ENCODE measurements at regions not wholly inside any gene's neighbourhood (a gene's known extent, or its start where the extent isn't known, plus 50 kb on each side); places are given as distances from the start of the nearest gene placed in this dataset.

DNA sequence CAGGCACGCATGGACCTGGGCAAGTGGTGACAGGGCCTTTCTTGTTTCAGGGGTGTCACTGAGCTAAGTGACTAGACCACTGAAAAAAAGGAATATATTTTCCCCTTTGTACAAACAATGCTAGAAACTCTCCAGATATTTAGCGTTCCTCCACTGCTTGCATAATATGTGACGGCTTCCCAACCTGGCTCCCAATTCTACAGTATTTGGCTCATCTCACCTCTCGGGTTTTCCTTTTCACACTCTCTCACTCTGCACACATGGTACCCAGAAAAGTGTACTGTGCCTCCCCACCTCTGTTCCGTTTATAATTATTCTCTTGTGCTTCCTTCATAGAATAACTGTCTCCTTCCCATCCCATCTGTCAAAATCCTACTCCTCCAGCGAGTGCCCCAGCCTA lies 140.5 kb upstream of the KLHL25 start:
- DNase-seq (ENCODE audit: low spot score in 2 of 2) (no peak), FAIRE-seq (no peak)

DNA sequence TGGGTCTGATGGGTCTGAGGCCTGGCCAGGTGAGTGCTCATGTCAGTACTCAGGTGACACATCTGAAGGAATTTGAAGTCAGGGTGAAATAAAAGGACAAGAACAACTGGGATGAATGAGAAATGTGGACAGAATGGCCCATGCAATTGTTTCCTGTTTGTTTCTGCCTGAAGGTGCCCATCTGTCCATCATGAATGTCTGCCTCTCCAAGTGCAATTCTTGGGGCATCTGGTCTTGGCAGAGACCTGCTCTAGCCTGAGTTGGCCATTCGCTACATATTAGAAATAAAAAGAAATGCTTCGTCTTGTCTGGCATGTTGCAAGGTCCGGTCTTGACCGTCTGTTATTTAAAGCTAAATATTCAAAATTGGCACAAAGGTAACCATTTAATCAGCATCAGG lies 142.0 kb upstream of the AGBL1 start:
- no peak for DNase-seq (ENCODE audit: low spot score in 2 of 2)
- FAIRE-seq: no peak

DNA sequence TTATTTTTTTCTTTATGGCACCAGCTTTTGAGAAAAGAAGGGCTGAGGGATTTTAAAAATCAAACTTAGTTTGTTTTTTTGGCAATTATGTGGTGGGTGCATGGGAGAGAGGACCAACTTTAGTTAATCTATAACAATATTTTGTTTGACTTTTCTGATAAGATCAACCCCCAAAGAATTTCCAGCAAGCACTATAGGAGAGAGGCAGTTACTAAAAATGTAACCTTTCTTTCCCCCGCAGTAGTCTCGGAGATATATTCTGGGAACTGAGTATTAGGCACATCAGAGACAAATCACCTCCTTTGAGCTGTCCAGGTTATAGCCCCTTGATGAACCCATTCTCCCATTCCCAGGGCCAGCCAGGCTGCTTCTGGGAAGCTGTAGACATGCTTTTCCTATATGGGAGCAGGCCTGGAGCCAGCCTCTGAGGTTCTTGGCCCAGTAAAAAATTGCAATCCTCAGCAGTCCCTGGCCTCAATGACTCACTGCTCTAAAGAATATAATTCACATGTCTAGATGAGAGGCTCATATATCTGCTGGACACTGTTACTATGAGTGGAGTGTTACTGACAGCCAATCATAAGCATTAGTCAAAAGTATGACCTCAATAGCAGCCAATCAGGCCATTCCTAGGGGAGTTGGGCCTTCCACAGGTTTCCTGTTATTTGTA lies 138.3 kb upstream of the AGBL1 start:
- no peak for FAIRE-seq
- DNase-seq (ENCODE audit: low spot score in 2 of 2): no peak

DNA sequence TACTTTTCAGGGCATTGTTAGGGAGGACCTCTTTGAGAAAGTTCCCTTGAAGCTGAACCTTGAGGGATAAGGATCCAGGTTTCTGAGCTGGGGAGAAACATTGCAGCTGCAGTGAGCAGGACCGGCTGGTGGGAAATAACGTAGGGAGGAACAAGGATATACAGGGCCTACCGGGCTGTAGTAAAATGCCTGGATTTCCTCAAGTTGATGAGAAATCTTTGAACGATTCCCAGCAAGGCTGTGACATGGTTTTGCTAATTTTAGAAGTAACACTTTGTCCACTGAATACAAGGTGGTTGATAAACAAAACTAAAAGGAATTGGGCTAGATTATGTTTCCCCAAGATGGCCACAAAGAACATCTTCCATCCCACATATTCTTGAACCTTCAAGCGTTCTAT lies 137.0 kb upstream of the AGBL1 start:
- no peak for FAIRE-seq

DNA sequence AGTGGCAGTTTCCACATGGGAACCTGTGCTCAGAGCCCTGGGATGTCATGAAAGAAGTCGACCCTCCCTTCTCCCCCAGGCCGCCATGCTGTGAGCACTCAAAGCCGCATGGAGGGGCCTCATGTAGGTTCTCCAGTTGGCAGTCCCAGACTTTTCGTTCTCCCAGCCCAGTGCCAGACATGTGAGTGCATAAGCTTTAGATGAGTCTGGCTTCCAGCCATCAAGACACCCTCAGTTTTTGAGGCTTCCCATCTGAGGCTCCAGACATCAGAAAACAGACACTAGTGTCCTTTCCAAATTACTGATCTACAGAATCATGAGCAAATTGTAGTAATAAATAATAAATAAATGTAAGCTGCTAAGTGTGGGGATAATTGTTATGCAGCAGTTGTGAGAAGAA lies 136.5 kb upstream of the AGBL1 start:
- FAIRE-seq (no peak), DNase-seq (ENCODE audit: low spot score in 2 of 2) (no peak)

More for the DNA sequence above, 137.0 kb upstream of the AGBL1 start:
- DNase-seq (ENCODE audit: low spot score in 2 of 2): no peak

DNA sequence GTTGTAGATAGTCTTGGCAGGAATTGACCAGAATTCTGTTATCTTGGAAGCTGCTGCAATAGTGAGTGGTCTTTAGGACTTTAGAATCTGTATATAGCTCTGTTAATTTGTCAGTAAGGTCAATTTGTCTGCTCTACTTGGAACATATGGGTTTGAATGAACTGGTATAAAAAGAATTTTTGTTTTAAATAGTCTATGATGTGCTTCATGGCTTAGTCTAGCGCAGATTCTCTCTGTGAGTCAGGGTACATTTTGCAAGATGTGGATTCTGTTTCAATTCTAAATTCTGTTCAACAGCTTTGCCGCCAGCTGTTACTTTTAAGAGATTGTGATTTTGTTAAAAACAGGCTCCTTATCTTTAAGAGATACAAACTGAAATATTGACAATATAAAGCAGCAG lies 135.9 kb upstream of the AGBL1 start:
- FAIRE-seq (no peak), DNase-seq (ENCODE audit: low spot score in 2 of 2) (no peak)

DNA sequence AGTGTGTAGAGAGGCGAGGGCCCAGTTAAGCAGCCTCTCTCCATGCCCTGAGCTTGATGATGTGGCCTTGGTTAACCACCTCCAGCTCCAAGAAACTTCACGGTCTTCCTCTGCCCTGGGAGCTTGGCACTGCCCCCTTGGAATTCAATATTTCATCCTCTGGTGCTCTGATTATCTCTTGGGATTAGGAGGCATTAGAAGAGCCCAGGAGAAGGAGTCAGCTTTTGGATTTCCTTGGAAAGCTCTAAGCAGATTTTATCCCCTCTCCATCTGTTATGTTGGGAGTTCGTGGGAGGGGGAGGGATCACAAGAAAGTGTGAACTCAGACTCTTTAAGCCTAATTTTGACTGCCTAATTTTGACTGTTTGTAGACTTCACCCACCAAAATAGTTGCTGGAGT lies 132.7 kb upstream of the AGBL1 start:
- FAIRE-seq: no peak
- no peak for DNase-seq (ENCODE audit: low spot score in 2 of 2)

DNA sequence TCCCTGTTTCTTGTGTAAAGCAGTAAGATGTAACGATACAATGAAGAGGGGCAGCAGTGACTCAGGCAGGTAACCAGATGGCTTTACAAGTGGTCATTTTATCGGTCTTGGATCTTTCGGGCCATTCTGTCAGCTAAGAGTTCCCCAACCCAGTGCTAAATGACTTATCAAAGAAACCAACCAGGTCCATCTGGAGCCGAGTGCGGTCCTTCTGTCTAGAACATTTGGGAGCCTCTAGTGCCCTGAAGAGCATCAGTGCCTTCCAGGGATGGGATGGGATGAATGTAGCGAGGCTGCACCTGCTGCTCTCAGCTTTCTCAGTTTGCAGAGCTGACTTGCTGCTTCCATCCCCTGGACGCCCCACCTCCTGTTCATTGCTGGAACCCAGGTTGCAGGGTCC lies 131.7 kb upstream of the AGBL1 start:
- no peak for FAIRE-seq
- DNase-seq (ENCODE audit: low spot score in 2 of 2): no peak

DNA sequence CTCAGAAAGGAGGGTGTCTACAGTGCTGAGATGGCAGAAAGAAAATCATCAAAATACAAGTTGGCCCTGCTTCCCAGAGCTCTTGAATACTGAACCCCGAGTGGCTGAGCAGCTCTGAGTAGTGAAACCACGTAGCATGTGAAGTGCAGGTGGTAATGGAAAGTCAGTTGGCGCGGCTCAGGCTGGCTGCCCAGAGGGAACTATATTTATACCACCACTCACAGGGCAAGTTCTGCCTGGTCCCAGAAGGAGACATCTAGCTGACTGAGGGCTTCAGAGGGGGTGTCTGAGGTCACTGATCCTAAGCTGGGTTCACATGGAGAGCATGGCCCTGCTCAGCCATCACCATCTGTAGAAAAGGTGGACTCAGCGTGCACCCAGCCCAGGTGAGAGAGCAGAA lies 129.6 kb upstream of the AGBL1 start:
- DNase-seq (ENCODE audit: low spot score in 2 of 2): no peak
- no peak for FAIRE-seq

DNA sequence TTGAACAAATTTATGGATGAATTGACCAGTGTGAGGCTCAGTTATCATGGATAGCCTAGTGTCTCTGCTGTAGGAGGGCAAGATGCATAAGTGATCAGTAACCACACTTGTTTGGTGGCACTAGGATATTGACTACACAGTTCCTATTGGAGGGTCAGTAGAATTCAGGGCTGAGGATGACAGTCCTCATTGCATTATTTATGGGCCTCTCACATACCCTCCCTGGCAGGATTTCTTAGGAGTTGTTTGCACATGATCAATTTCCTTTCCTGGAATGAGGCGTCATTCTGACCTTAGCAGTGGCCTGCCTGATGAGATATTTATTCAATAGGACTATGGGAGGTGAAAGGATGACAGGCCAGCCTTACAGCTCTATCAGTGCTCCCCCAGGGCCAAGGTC lies 125.1 kb upstream of the AGBL1 start:
- DNase-seq (ENCODE audit: low spot score in 2 of 2) (no peak), FAIRE-seq (no peak)

DNA sequence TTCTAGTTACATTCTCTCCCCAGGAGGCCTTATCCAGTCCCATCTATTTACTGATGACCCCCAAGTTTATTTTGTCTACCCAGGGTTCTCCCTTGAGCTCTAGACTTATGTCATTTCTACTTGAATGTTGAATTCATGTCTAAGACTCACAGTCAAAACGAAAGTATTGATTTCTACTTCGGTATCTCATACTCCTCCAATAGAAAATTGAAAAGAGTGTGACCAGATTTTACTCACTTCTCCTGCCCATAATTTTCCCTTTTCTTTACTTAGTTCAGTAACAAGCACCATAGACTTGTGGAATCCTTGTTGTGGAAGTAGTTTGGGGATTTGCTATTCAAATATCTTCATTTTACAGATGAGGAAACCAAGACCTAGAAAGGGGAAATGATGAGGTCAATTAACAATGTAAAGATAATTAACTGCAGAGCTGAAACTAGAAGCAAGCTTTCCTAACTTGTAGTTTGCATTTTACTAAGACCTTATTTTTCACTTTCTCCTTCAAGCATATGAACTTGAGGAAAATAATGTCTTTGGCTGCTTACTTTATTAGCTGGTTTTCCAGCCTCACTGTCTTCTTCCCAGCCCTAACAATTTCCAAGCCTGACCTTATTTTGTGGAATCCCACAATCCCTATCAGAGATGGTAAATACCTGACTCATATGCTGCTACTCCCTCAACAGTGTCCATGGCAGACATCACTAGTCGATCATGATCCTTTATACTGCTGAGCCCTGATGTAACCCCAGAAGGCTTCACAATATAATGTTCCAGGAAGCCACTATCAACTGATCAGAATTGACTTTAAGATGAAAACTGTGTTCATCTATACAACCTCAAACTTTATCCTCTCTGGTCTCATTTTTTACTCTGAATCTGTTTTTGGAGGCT lies 123.9 kb upstream of the AGBL1 start:
- no peak for FAIRE-seq
- DNase-seq (ENCODE audit: low spot score in 2 of 2): no peak

DNA sequence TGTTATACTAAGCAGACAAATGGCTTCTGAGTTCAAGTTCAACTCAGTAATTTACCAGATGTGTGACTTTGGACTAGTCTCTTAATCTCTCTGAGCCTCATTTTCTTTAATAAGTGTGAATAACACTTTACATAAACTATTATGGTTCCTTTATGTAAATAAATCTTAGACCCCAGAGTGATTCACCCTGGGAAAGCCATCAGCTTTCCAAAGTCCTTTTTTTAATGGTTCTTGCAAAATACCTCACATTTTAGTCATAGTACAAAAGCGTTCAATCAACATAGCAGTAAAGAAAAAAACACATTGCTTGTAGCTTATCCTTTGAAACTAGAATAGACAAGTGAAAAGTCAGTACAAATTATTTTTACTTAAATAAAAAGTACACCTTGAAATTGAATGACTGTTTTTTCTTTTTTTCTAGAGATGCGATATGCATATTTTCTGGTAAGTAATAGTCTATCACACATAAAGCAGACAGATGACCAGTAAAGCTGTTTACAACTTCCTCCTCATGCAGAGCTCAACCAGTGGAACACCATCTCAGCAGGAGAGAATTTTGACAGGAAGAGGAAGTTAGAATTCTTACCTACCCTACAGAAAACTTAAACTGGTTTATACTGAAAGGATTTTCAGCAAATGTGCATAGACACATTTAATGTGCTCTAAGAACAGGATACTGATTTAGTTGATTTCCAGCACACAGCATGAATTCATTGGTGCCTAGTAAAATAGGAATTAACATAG lies 123.0 kb upstream of the AGBL1 start:
- no peak for DNase-seq (ENCODE audit: low spot score in 2 of 2)
- no peak for FAIRE-seq

DNA sequence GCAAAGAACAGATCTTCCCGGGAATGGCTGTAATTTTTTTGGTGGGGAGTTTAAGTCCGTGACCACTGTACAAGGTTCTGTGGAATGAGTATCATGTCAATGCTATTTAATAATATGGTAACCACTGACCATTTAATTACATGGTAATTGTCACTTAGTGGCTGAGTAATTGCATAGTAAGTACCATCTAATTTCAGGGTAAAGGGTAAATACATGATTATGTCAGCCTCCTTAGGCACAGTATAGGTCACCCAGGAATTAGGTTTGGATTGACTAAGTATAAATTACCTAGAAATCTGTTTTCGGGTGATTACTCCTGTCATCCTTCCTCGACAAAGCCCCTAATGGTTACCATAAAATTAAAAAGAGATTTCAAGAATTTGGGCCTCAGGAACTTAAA lies 120.1 kb upstream of the AGBL1 start:
- no peak for FAIRE-seq
- no peak for DNase-seq (ENCODE audit: low spot score in 2 of 2)

DNA sequence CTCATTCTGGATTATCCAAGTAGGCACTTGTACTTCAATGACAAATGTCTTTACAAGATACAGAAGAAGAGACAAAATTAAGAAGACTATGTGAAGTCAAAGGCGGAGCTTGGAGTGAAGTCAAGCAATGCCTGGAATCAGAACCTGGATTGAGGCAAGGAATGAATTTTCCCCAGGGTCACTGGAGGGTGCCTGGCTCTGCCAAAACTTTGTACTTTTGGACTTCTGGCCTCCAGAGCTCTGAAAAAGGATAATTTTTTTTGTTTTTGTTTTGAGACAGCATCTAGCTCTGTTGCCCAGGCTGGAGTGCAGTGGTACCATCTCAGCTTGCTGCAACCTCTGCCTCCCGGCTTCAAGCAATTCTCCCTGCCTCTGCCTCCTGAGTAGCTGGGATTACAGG lies 119.3 kb upstream of the AGBL1 start:
- FAIRE-seq: no peak

DNA sequence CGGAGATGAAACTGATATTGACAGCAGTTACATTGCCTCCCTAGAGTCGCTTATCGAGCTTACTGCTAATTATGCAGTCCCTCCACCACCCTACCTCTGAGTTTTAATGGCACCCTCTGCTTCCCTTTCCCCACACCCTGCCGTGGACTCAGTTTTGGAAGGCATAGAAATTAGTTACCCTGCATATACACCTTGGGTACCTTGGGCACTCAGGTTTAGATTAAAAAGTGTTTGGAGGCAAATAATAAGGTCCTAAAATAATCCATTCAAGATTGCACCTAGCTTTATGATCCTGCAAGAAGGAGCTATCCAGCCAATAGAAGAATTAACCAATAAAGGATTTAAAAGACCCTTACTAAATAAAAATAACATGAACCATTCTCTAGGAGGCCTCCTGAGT lies 117.8 kb upstream of the AGBL1 start:
- FAIRE-seq (no peak), DNase-seq (ENCODE audit: low spot score in 2 of 2) (no peak)

More for the DNA sequence above, 119.3 kb upstream of the AGBL1 start:
- no peak for DNase-seq (ENCODE audit: low spot score in 2 of 2)

DNA sequence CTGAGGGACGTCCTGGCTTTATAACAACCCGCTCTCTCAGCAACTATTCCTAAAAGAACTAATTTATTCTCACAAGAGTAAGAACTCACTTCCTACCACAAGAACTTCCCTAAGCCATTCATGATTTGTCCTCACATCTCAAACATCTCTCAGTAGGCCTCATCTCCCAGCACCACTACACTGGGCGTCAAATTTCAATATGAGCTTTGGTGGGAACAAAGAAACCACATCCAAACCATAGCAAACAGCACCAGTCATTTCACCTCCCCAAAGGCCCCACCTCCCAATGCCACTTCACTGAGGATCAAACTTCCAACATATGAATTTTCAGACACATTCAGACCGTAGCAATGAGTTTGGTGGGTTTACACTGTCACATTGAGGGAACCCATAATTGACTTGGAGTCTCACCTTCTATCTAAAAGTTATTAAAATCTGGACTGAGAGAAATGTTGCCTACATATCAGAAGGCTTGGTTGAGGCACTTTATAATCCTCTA lies 116.4 kb upstream of the AGBL1 start:
- FAIRE-seq: no peak

DNA sequence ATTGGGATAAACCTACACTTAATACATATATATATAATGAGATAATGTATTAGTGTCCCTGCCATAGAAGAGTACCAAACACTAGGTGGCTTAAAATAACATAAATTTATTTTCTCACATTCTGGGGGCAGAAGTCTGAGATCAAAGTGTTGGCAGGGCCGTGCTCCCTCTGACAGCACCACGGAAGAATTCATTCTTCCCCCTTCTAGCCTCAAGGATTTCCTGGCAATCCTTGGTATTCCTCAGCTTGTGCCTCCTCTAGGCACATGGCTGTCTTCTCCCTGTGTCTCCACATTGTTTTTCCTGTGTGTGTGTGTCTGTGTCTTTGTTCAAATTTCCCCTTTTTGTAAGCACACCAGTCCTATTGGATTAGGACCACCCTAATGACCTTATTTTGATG lies 115.2 kb upstream of the AGBL1 start:
- no peak for FAIRE-seq
- no peak for DNase-seq (ENCODE audit: low spot score in 2 of 2)

More for the DNA sequence above, 116.4 kb upstream of the AGBL1 start:
- DNase-seq (ENCODE audit: low spot score in 2 of 2): no peak

DNA sequence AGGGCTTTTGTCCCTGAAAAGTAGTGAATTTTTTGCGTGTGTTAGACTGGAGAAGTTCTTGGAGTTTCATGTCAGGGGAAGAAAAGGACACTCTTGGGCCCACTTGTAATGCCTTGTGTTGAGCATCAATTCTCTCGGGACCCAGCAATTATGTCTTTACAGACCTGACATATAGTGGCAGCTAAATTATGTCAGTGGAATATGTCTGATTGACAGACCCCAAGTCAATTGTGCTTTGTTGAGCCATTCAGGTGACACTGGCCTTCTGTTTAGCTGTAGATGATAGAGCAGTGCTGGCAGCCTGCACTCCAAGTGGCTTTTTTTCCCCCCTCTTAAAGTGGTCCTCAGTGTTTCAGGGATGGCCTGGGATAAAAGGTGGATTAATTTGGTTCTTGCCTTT lies 112.1 kb upstream of the AGBL1 start:
- no peak for DNase-seq (ENCODE audit: low spot score in 2 of 2)
- FAIRE-seq: no peak

DNA sequence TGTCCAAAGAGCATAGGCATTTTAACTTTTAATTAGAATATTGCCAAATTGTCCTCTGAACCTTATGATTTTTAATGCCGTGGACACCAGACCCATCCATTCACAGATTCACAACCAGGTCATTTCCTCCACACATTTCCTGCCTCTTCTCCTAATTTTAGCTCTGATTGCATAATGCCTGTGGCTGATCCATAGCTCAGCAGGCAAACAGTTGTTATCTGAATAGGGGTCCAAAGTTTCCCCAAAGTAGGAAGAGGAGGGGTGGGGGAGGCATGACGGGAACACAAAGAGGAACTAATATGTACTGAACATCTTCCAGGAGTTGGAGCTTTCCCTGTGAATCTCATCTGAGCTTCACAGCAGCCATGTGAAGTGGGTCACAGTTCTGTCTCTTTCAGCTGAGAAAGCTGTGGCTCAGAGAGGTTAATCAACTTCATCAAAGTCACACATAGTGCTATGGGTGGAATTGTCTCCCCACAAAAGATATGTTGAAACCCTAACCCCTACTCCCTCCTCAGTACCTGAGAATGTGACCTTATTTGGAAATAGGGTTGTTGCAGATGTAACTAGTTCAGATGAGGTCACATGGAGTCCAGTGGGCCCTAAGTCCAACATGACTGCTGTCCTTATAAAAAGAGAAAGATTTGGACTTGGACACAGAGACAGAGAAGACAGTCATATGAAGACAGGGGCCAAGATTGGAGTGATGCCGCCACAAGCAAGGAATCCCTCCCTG lies 106.7 kb upstream of the AGBL1 start:
- DNase-seq (ENCODE audit: low spot score in 2 of 2) (no peak), FAIRE-seq (no peak)

DNA sequence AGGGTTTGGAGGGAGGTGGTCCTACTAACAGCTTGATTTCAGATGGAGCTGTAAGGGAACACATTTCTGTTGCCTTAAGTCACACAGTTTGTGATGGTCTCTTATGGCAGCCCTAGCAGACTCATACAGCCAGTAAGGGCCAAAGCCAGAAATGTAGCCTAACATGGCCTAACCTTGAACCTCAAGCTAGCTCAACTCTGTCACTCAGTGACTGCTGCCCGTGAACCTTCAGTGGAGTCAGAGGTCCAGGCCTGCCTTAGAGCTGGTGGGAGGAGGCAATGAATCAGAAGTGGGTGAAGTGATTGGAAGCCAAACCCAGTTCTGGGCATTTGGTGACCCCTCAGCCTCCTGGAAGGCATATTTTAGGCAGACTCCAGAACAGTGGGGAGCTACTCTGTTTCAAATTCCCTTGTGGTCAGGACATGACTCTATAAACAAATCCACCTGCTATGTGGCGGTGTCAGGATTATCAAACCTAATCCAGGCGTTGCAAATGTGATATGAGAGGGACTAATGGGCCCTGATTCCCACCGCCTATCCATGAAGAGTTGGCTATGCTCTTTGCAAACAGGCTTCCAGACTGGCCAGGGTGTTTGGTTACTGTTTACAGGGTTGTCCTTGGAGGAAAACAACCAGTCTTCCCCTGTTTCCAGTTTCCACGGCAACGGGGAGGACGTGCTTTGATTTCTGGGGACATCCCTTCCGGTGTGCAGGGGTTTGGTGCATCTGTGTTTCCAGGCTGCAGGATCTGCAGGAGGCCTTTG lies 105.9 kb upstream of the AGBL1 start:
- FAIRE-seq (no peak), DNase-seq (ENCODE audit: low spot score in 2 of 2) (no peak)

Measured in frontal cortex (tissue), 3 donors.